WTC11 (cell line): ENCODE measurements at regions not wholly inside any gene's neighbourhood (a gene's known extent, or its start where the extent isn't known, plus 50 kb on each side); places are given as distances from the start of the nearest gene placed in this dataset.

Source experiments
- ATAC-seq: fragments of 200-7000 bp; cut with Tn5 transposase; 2 replicates; pipeline ENCODE4 v1.10.0; 2021; ENCODE audit warnings: mild to moderate bottlenecking, moderate library complexity
- CTCF ChIA-PET: fragments of 300-600 bp; sonication (Branson Sonifier 250); formaldehyde crosslinking; loops from one replicate; lab custom pipeline; 2021; ENCODE audit warnings: antibody characterized with exemption; lab: Charles Lee
- POLR2A ChIA-PET: fragments of 350-600 bp; sonication (Branson Sonifier 250); formaldehyde crosslinking; loops from one replicate; lab custom pipeline; 2021; ENCODE audit warnings: antibody characterized with exemption; lab: Charles Lee
- DNase-seq: peaks from one replicate; pipeline ENCODE4 v3.0.0; 2021; ENCODE audit warnings: low spot score
- H3K27ac Mint-ChIP-seq: 2 replicates; pipeline ENCODE4 v1.8.0; 2021; ENCODE audit warnings: mixed read lengths
- H3K27me3 Mint-ChIP-seq: 2 replicates; pipeline ENCODE4 v1.8.0; 2021; ENCODE audit warnings: low read depth, mild to moderate bottlenecking, moderate library complexity, mixed read lengths
- H3K36me3 Mint-ChIP-seq: 2 replicates; pipeline ENCODE4 v1.8.0; 2021; ENCODE audit warnings: mixed read lengths
- H3K4me1 Mint-ChIP-seq: 2 replicates; pipeline ENCODE4 v1.8.0; 2022; ENCODE audit warnings: mixed read lengths
- H3K4me3 Mint-ChIP-seq: 2 replicates; pipeline ENCODE4 v1.8.0; 2021; ENCODE audit warnings: mild to moderate bottlenecking, moderate library complexity, mixed read lengths
- H3K9me3 Mint-ChIP-seq: 2 replicates; pipeline ENCODE4 v1.8.0; 2021; ENCODE audit warnings: mixed read lengths
- ARID4B ChIP-seq: sonication (generic); formaldehyde crosslinking; IDR thresholded peaks from 2 replicates; pipeline ENCODE4 v1.8.0; 2023; ENCODE audit warnings: missing genetic modification reagents, mild to moderate bottlenecking, borderline replicate concordance
- ATF2 ChIP-seq: sonication (generic); formaldehyde crosslinking; IDR thresholded peaks from 2 replicates; pipeline ENCODE4 v1.8.1; 2022; ENCODE audit warnings: low read depth, missing genetic modification reagents, borderline replicate concordance
- CBFB ChIP-seq: sonication (generic); formaldehyde crosslinking; IDR thresholded peaks from 2 replicates; pipeline ENCODE4 v1.8.1; 2022; ENCODE audit warnings: mild to moderate bottlenecking, low read depth, missing genetic modification reagents
- CTCF ChIP-seq: fragments of 200-600 bp; IDR thresholded peaks from 2 replicates; pipeline ENCODE4 v1.8.0; 2022; ENCODE audit warnings: antibody characterized with exemption
- E2F4 ChIP-seq: sonication (generic); formaldehyde crosslinking; IDR thresholded peaks from 2 replicates; pipeline ENCODE4 v1.8.1; 2022; ENCODE audit warnings: low read depth, mild to moderate bottlenecking, moderate library complexity, missing genetic modification reagents, borderline replicate concordance
- FOXK1 ChIP-seq: sonication (generic); formaldehyde crosslinking; IDR thresholded peaks from 2 replicates; pipeline ENCODE4 v1.8.0; 2022; ENCODE audit warnings: mild to moderate bottlenecking, moderate library complexity, missing genetic modification reagents
- FOXP4 ChIP-seq: sonication (generic); formaldehyde crosslinking; IDR thresholded peaks from 2 replicates; pipeline ENCODE4 v1.8.0; 2022; ENCODE audit warnings: mild to moderate bottlenecking, missing genetic modification reagents
- HMGA2 ChIP-seq: fragments of 250-450 bp; sonication (Bioruptor Pico); IDR thresholded peaks from 2 replicates; pipeline ENCODE4 v1.4.0; 2021; ENCODE audit warnings: mild to moderate bottlenecking, moderate library complexity
- IRF1 ChIP-seq: sonication (generic); formaldehyde crosslinking; IDR thresholded peaks from 2 replicates; pipeline ENCODE4 v1.8.0; 2023; ENCODE audit warnings: missing genetic modification reagents
- IRF2 ChIP-seq: sonication (generic); formaldehyde crosslinking; IDR thresholded peaks from 2 replicates; pipeline ENCODE4 v1.8.0; 2022; ENCODE audit warnings: low read depth, missing genetic modification reagents, borderline replicate concordance
- NR2C2 ChIP-seq: sonication (generic); formaldehyde crosslinking; IDR thresholded peaks from 2 replicates; pipeline ENCODE4 v1.8.0; 2022; ENCODE audit warnings: mild to moderate bottlenecking, missing genetic modification reagents
- SMAD4 ChIP-seq: sonication (generic); formaldehyde crosslinking; IDR thresholded peaks from 2 replicates; pipeline ENCODE4 v1.8.0; 2022; ENCODE audit warnings: mild to moderate bottlenecking, missing genetic modification reagents
- SP1 ChIP-seq: sonication (generic); formaldehyde crosslinking; conservative IDR thresholded peaks from 2 replicates; pipeline ENCODE4 v1.8.1; 2022; ENCODE audit warnings: missing genetic modification reagents
- TEAD1 ChIP-seq: sonication (generic); formaldehyde crosslinking; IDR thresholded peaks from 2 replicates; pipeline ENCODE4 v1.8.0; 2022; ENCODE audit warnings: mild to moderate bottlenecking, missing genetic modification reagents
- TEAD4 ChIP-seq: sonication (generic); formaldehyde crosslinking; IDR thresholded peaks from 2 replicates; pipeline ENCODE4 v1.8.0; 2022; ENCODE audit warnings: mild to moderate bottlenecking, missing genetic modification reagents
- ZNF396 ChIP-seq: fragments of 250-450 bp; sonication (Bioruptor Pico); IDR thresholded peaks from 2 replicates; pipeline ENCODE4 v1.8.0; 2021; ENCODE audit warnings: mild to moderate bottlenecking, moderate library complexity, borderline replicate concordance
- ZNF416 ChIP-seq: fragments of 250-450 bp; sonication (Bioruptor Pico); IDR thresholded peaks from 2 replicates; pipeline ENCODE4 v1.9.0; 2021; ENCODE audit warnings: mild to moderate bottlenecking, inconsistent platforms

DNA sequence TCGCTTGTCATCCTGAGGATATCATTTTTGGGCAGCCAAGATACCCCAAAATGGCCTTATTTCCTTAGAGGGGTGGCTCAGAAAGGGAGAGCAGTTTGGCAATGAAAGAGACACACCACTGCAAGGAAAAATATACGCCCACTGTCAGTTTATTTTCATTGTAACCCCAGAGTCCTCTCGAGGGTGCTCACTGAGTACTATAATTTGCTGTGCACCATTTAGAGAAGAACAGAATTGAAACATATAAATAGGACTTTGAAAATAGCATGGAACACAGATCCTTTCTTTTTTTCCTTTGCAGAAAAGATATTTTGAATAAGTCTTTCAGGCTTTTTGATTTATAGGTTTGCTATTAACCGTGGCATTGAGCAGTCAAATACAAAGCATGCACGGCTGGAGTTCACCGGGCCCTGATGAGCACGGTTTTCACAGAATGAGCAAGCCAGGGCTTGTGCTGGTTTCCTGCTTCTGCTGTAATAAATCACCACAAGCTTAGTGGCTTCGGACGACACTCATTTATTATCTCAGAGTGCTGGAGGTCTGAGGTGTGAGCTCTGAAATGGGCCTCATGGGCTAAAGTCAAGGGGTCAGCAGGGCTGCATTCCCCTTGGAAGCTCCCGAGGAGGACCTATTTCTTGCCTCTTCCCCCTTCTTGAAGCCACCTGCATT lies 152.3 kb downstream of the ZNF664 start:
- CTCF ChIA-PET = interaction anchor here (0.9 kb wide), 1 partner anchor 89 kb away, joined by 3 read pairs; no protein-coding TSS in a partner anchor
- Mint-ChIP-seq H3K4me3 (no peak overlapping the region), H3K27me3 (peaks cover 15% of the 10 kb centered on the region), H3K36me3 (0 out of 2 replicates have a peak, but pooled peaks cover 4% of the 10 kb centered on the region), H3K27ac (no peak overlapping the region), H3K4me1 (peaks cover 52% of the 10 kb centered on the region), H3K9me3 (peaks cover 8% of the 10 kb centered on the region)
- TF ChIP-seq IRF2 (CRISPR knock-in tag) = no peak
- TF ChIP-seq TEAD1 (CRISPR knock-in tag) = no peak
- TF ChIP-seq FOXP4 = no peak
- no peak for TF ChIP-seq ZNF396 (CRISPR knock-in tag)
- TF ChIP-seq ATF2 (CRISPR knock-in tag) = no peak
- DNase-seq = no peak
- no peak for ATAC-seq
- POLR2A ChIA-PET = no interaction called here

- H3K36me3 Mint-ChIP-seq = 0 out of 2 replicates have a peak, but pooled peaks cover 4% of the 10 kb centered on the region
- H3K27ac Mint-ChIP-seq = no peak overlapping the region
- peaks cover 15% of the 10 kb centered on the region for H3K27me3 Mint-ChIP-seq
- peaks cover 8% of the 10 kb centered on the region for H3K9me3 Mint-ChIP-seq
- TF ChIP-seq TEAD4 (no peak), HMGA2 (CRISPR knock-in tag) (no peak), E2F4 (CRISPR knock-in tag) (no peak), CTCF (no peak), CBFB (CRISPR knock-in tag) (no peak), IRF1 (CRISPR knock-in tag) (no peak), ZNF416 (CRISPR knock-in tag) (no peak), FOXK1 (no peak), ARID4B (CRISPR knock-in tag) (no peak), NR2C2 (no peak), SP1 (CRISPR knock-in tag) (no peak), SMAD4 (CRISPR knock-in tag) (no peak)
- no peak overlapping the region for H3K4me3 Mint-ChIP-seq
- ChIA-PET POLR2A (interaction anchor here (1.0 kb wide), 1 partner anchor 17 kb away, joined by 3 read pairs; no protein-coding TSS in a partner anchor), CTCF (no interaction called here)
- ATAC-seq (no peak), DNase-seq (no peak)
- H3K4me1 Mint-ChIP-seq = peaks cover 64% of the 10 kb centered on the region
Measured at GRCh38 chr12:124126950-124127655, 154.1 kb downstream of the ZNF664 start.
